OCI-LY1 (cell line): ENCODE measurements at regions not wholly inside any gene's neighbourhood (a gene's known extent, or its start where the extent isn't known, plus 50 kb on each side); places are given as distances from the start of the nearest gene placed in this dataset.

Source experiments
- CTCF ChIP-seq: fragments of 200-600 bp; sonication (generic), shearing (Covaris generic); IDR thresholded peaks from 2 replicates; pipeline ENCODE4 v1.5.1; 2017; ENCODE audit warnings: mild to moderate bottlenecking, antibody characterized with exemption, low read length, moderate library complexity, mixed read lengths
- EZH2 ChIP-seq: fragments of 200-600 bp; sonication (generic), shearing (Covaris generic); IDR thresholded peaks from 2 replicates; pipeline ENCODE4 v1.8.0; 2017; ENCODE audit warnings: borderline replicate concordance, mixed run types, mild to moderate bottlenecking, antibody characterized with exemption, low read length, moderate library complexity, mixed read lengths

- no peak for TF ChIP-seq CTCF
- no peak for TF ChIP-seq EZH2
Measured at GRCh38 chr1:224014330-224014649, 99.6 kb upstream of the FBXO28 start.
